HepG2 (cell line): ENCODE measurements at regions not wholly inside any gene's neighbourhood (a gene's known extent, or its start where the extent isn't known, plus 50 kb on each side); places are given as distances from the start of the nearest gene placed in this dataset.

ENCODE experiments used
- ATAC-seq: fragments of 200-7000 bp; cut with Tn5 transposase; 3 replicates; pipeline ENCODE4 v1.9.1; 2020; ENCODE audit warnings: mild to moderate bottlenecking, moderate library complexity
- BruUV-seq: library from RNA; stranded (reverse); fragments of 400-500 nt; replicated peaks from 2 replicates; lab custom pipeline; 2021; lab: Mats Ljungman, UMichigan
- CTCF ChIA-PET: fragments of 300-600 bp; formaldehyde crosslinking; extraction: SDS; loops from one replicate; lab custom pipeline; 2021; ENCODE audit warnings: low total read pairs, inconsistent platforms, low intra/inter-chr PET ratio; lab: Yijun Ruan, JAX
- POLR2A ChIA-PET: fragments of 350-600 bp; sonication (Branson Sonifier 250); formaldehyde crosslinking; loops from one replicate; lab custom pipeline; 2020; ENCODE audit warnings: antibody characterized with exemption, inconsistent platforms; lab: Yijun Ruan, JAX
- DNase-seq: peaks from one replicate; pipeline ENCODE4 v3.0.0-alpha.2; 2015; ENCODE audit warnings: low spot score
- FAIRE-seq: peaks from 3 replicates; lab custom pipeline; 2011; peaks lifted over from hg19 to GRCh38; lab: Jason Lieb, UNC
- H2AFZ ChIP-seq: one replicate; pipeline ENCODE4 v1.6.1; 2011; ENCODE audit warnings: low read length, inconsistent platforms
- H3K27ac ChIP-seq: fragments of 300-600 bp; 3 replicates; pipeline ENCODE4 v1.8.0; 2011; ENCODE audit warnings: mixed run types, mild to moderate bottlenecking, mixed read lengths, low read length, inconsistent platforms; ENCODE audit not compliant: insufficient read depth; ENCODE audit errors: extremely low read length
- H3K27me3 ChIP-seq, 2 experiments: fragments of 200-600 bp in 1 of 2; 2 replicates in 1 of 2; 3 replicates in 1 of 2; pipeline versions ENCODE4 v1.6.0 to v1.8.0; 2011; ENCODE audit warnings: low read length in 2 of 2, mild to moderate bottlenecking in 2 of 2, moderate library complexity in 2 of 2, inconsistent platforms in 1 of 2; ENCODE audit not compliant: insufficient read depth in 2 of 2, control insufficient read depth in 1 of 2
- H3K36me3 ChIP-seq, 2 experiments: fragments of 200-600 bp in 1 of 2; replicated peaks in 1 of 2; 2 replicates in 1 of 2; 3 replicates in 1 of 2; pipeline versions ENCODE4 v1.5.1 to v1.8.0; 2011; ENCODE audit warnings: low read length in 2 of 2, inconsistent platforms in 1 of 2; ENCODE audit not compliant: insufficient read depth in 2 of 2, control insufficient read depth in 1 of 2
- H3K4me1 ChIP-seq: 2 replicates; pipeline ENCODE4 v1.5.1; 2012; ENCODE audit warnings: low read length, inconsistent platforms; ENCODE audit not compliant: insufficient read depth
- H3K4me2 ChIP-seq: 2 replicates; pipeline ENCODE4 v1.6.0; 2011; ENCODE audit warnings: low read depth, low read length, inconsistent platforms
- H3K4me3 ChIP-seq, 3 experiments: fragments of 200-600 bp in 1 of 3; sonication (generic), shearing (Covaris generic) in 1 of 3; replicated peaks in 1 of 3; 2 replicates each; pipeline ENCODE4 v1.5.1; 2011 to 2016; ENCODE audit warnings: low read length in 3 of 3, inconsistent platforms in 2 of 3, low read depth in 2 of 3, mild to moderate bottlenecking in 2 of 3, control low read depth in 1 of 3, mixed read lengths in 1 of 3; ENCODE audit not compliant: insufficient read depth in 1 of 3
- H3K79me2 ChIP-seq: one replicate; pipeline ENCODE4 v1.6.1; 2011; ENCODE audit warnings: low read length, inconsistent platforms; ENCODE audit not compliant: insufficient read depth
- H3K9ac ChIP-seq: 2 replicates; pipeline ENCODE4 v1.6.0; 2011; ENCODE audit warnings: mild to moderate bottlenecking, low read depth, low read length, inconsistent platforms; ENCODE audit not compliant: insufficient read depth
- H3K9me3 ChIP-seq: 2 replicates; pipeline ENCODE4 v1.5.1; 2012; ENCODE audit warnings: mild to moderate bottlenecking, low read length
- H4K20me1 ChIP-seq: 2 replicates; pipeline ENCODE4 v1.6.0; 2011; ENCODE audit warnings: inconsistent platforms, mild to moderate bottlenecking, low read length, moderate library complexity; ENCODE audit not compliant: insufficient read depth
- FOXP1 ChIP-seq, 2 experiments: fragments of 450-650 bp in 1 of 2; IDR thresholded peaks; 2 replicates each; pipeline ENCODE4 v1.6.1; 2017 to 2018; ENCODE audit warnings: antibody characterized with exemption in 1 of 2
- FOXP4 ChIP-seq: sonication (generic); formaldehyde crosslinking; IDR thresholded peaks from 2 replicates; pipeline ENCODE4 v1.4.0; 2020; ENCODE audit warnings: missing genetic modification reagents
- GZF1 ChIP-seq: sonication (generic); formaldehyde crosslinking; IDR thresholded peaks from 2 replicates; pipeline ENCODE4 v1.5.1; 2020; ENCODE audit warnings: mild to moderate bottlenecking, missing genetic modification reagents
- HMGXB4 ChIP-seq, 2 experiments: sonication (generic) in 1 of 2; formaldehyde crosslinking in 1 of 2; IDR thresholded peaks; 2 replicates each; pipeline versions ENCODE4 v1.4.0 to v1.6.1; 2018 to 2020; ENCODE audit warnings: missing genetic modification reagents in 2 of 2, borderline replicate concordance in 1 of 2, low read depth in 1 of 2, mild to moderate bottlenecking in 1 of 2, missing biosample characterization in 1 of 2
- JARID2 ChIP-seq: sonication (generic); formaldehyde crosslinking; IDR thresholded peaks from 2 replicates; pipeline ENCODE4 v1.8.1; 2023; ENCODE audit warnings: missing genetic modification reagents, inconsistent platforms; ENCODE audit not compliant: insufficient replicate concordance
- JDP2 ChIP-seq: sonication (generic); formaldehyde crosslinking; IDR thresholded peaks from 2 replicates; pipeline ENCODE4 v1.8.1; 2022; ENCODE audit warnings: missing genetic modification reagents, borderline replicate concordance
- MXD3 ChIP-seq: IDR thresholded peaks from 2 replicates; pipeline ENCODE4 v1.6.1; 2016; ENCODE audit warnings: mild to moderate bottlenecking, missing biosample characterization, missing genetic modification reagents
- POGK ChIP-seq: sonication (generic); formaldehyde crosslinking; conservative IDR thresholded peaks from 2 replicates; pipeline ENCODE4 v1.8.0; 2022; ENCODE audit warnings: mild to moderate bottlenecking, moderate library complexity, missing genetic modification reagents
- SMC3 ChIP-seq: IDR thresholded peaks from 2 replicates; pipeline ENCODE4 v1.6.1; 2011; ENCODE audit warnings: low read length, improper control_type of control experiment
- SNAPC2 ChIP-seq: sonication (generic); formaldehyde crosslinking; IDR thresholded peaks from 2 replicates; pipeline ENCODE4 v1.8.1; 2022; ENCODE audit warnings: mild to moderate bottlenecking, missing genetic modification reagents
- SPEN ChIP-seq: sonication (generic); formaldehyde crosslinking; IDR thresholded peaks from 2 replicates; pipeline ENCODE4 v1.5.1; 2020; ENCODE audit warnings: low read depth, mild to moderate bottlenecking, missing genetic modification reagents
- ZFP36L1 ChIP-seq: sonication (generic); formaldehyde crosslinking; IDR thresholded peaks from 2 replicates; pipeline ENCODE4 v1.8.0; 2022; ENCODE audit warnings: mild to moderate bottlenecking, missing genetic modification reagents, moderate library complexity
- ZNF251 ChIP-seq: sonication (generic); formaldehyde crosslinking; IDR thresholded peaks from 2 replicates; pipeline ENCODE4 v1.9.0; 2021; ENCODE audit warnings: mild to moderate bottlenecking, missing genetic modification reagents
- ZNF335 ChIP-seq: sonication (generic); formaldehyde crosslinking; IDR thresholded peaks from 2 replicates; pipeline ENCODE4 v1.4.0; 2020; ENCODE audit warnings: missing genetic modification reagents
- ZNF354B ChIP-seq: sonication (generic); formaldehyde crosslinking; IDR thresholded peaks from 2 replicates; pipeline ENCODE4 v1.8.0; 2022; ENCODE audit warnings: mild to moderate bottlenecking, missing genetic modification reagents
- ZNF562 ChIP-seq: sonication (generic); formaldehyde crosslinking; IDR thresholded peaks from 2 replicates; pipeline ENCODE4 v1.8.0; 2022; ENCODE audit warnings: missing genetic modification reagents, borderline replicate concordance
- ZNF569 ChIP-seq: sonication (generic); formaldehyde crosslinking; IDR thresholded peaks from 2 replicates; pipeline ENCODE4 v1.5.0; 2020; ENCODE audit warnings: mild to moderate bottlenecking, missing genetic modification reagents, moderate library complexity, borderline replicate concordance
- ZNF572 ChIP-seq: sonication (generic); formaldehyde crosslinking; IDR thresholded peaks from 2 replicates; pipeline ENCODE4 v1.5.1; 2020; ENCODE audit warnings: mild to moderate bottlenecking, missing genetic modification reagents
- ZNF703 ChIP-seq: sonication (generic); formaldehyde crosslinking; IDR thresholded peaks from 2 replicates; pipeline ENCODE4 v1.5.1; 2020; ENCODE audit warnings: missing genetic modification reagents, mild to moderate bottlenecking, moderate library complexity, borderline replicate concordance
- WGBS: methylation state at CpG from one replicate; pipeline ENCODE4 v1.1.6; 2017; ENCODE audit warnings: low lambda C conversion rate; 5-methylcytosine and 5-hydroxymethylcytosine counted together
- in situ Hi-C: cut with HindIII; loops from 2 replicates; pipeline ENCODE4 v1.10.0; 2017; ENCODE audit warnings: low pct_unique_long_range_greater_than_20kb; ENCODE audit not compliant: extremely low pct_ligation_motif_present
- intact Hi-C: fragments of 100-400 bp; cut with micrococcal nuclease; formaldehyde crosslinking; loops from one replicate; pipeline ENCODE4 v1.10.0; 2022; ENCODE audit not compliant: unreplicated experiment

GRCh38 chr3:174786825-174787224 lies 72.3 kb upstream of the NAALADL2 start:
- H3K9me3 ChIP-seq = no peaks in the 10 kb centered on the region; the same call in 1 of the 2 replicates
- 5% methylated on average over 2 of the region's 2 CpGs for WGBS
- no peaks in the 10 kb centered on the region for H3K79me2 ChIP-seq
- in situ Hi-C loops = no loop called here
- ATAC-seq (no peak), DNase-seq (no peak), FAIRE-seq (no peak)
- intact Hi-C loops = no loop called here
- no peak overlapping the region for H3K4me2 ChIP-seq
- no peak overlapping the region for H3K9ac ChIP-seq
- no peaks in the 10 kb centered on the region for H3K4me1 ChIP-seq
- no peak overlapping the region for H3K4me3 ChIP-seq
- CTCF ChIA-PET = no interaction called here
- no peaks in the 10 kb centered on the region for H3K36me3 ChIP-seq
- no peak overlapping the region for H3K27ac ChIP-seq
- BruUV-seq = no TSS peak
- TF ChIP-seq POGK (CRISPR knock-in tag) (no peak), ZFP36L1 (CRISPR knock-in tag) (no peak), SNAPC2 (CRISPR knock-in tag) (no peak), HMGXB4 (CRISPR knock-in tag; IDR thresholded peaks at IDR 0.05; ENCODE audit: borderline replicate concordance in 1 of 2, low read depth in 1 of 2) (no peak), FOXP4 (no peak), ZNF572 (CRISPR knock-in tag) (no peak), ZNF562 (CRISPR knock-in tag) (no peak), JARID2 (CRISPR knock-in tag) (no peak), GZF1 (CRISPR knock-in tag) (no peak), ZNF354B (CRISPR knock-in tag) (no peak), MXD3 (no peak), SPEN (CRISPR knock-in tag) (no peak), ZNF569 (CRISPR knock-in tag) (no peak), ZNF335 (no peak), ZNF251 (no peak), FOXP1 (IDR thresholded peaks at IDR 0.05) (no peak), FOXP1 (CRISPR knock-in tag; IDR thresholded peaks at IDR 0.05) (no peak), SMC3 (no peak), ZNF703 (CRISPR knock-in tag) (no peak), JDP2 (no peak)
- TF ChIP-seq, all 625 proteins: peak for 0
- Histone ChIP-seq H2AFZ (no peak overlapping the region), H4K20me1 (no peaks in the 10 kb centered on the region), H3K27me3 (no peaks in the 10 kb centered on the region)
- POLR2A ChIA-PET = no interaction called here
